ENCODE measurements at regions not wholly inside any gene's neighbourhood (a gene's known extent, or its start where the extent isn't known, plus 50 kb on each side); places are given as distances from the start of the nearest gene placed in this dataset.

- TF ChIP-seq CTCF (IDR thresholded peaks at IDR 0.05; ENCODE audit: low read depth, low read length, poor library complexity, severe bottlenecking) (no peak), EZH2phosphoT487 (IDR thresholded peaks at IDR 0.05; ENCODE audit: borderline replicate concordance, low read length) (no peak)
- H3K27me3 ChIP-seq (ENCODE audit: control insufficient read depth, low read length): no peaks in the 10 kb centered on the region
- no peaks in the 10 kb centered on the region for H3K4me1 ChIP-seq (ENCODE audit: control insufficient read depth, low read length)
- no peaks in the 10 kb centered on the region for H3F3A ChIP-seq (ENCODE audit: control insufficient read depth, insufficient read depth)
- no peaks in the 10 kb centered on the region for H4K20me1 ChIP-seq (ENCODE audit: control insufficient read depth, insufficient read depth, low read depth, low read length)
- H3K9me3 ChIP-seq (ENCODE audit: control insufficient read depth, insufficient read depth, low read length): no peaks in the 10 kb centered on the region
- H3K79me2 ChIP-seq (ENCODE audit: control insufficient read depth, low read length): no peaks in the 10 kb centered on the region
- no peaks in the 10 kb centered on the region for H3K9me2 ChIP-seq (replicated peaks; ENCODE audit: control insufficient read depth, low read length)
- no peak overlapping the region for H3K27ac ChIP-seq (ENCODE audit: low read depth, low read length)
- H3K4me3 ChIP-seq (ENCODE audit: low read length): no peak overlapping the region
- no peaks in the 10 kb centered on the region for H3K36me3 ChIP-seq (ENCODE audit: control insufficient read depth, low read length)
- H3K4me2 ChIP-seq (ENCODE audit: low read length): no peak overlapping the region
Observed at GRCh38 chr12:114302606-114303315, 103.2 kb downstream of the TBX5 start.

- Histone ChIP-seq H3K79me2 (ENCODE audit: control insufficient read depth, low read length) (no peaks in the 10 kb centered on the region), H3K4me1 (ENCODE audit: control insufficient read depth, low read length) (no peaks in the 10 kb centered on the region), H3F3A (ENCODE audit: control insufficient read depth, insufficient read depth) (no peaks in the 10 kb centered on the region), H3K27me3 (ENCODE audit: control insufficient read depth, low read length) (no peaks in the 10 kb centered on the region), H3K27ac (ENCODE audit: low read depth, low read length) (no peak overlapping the region), H3K9me2 (replicated peaks; ENCODE audit: control insufficient read depth, low read length) (no peaks in the 10 kb centered on the region), H4K20me1 (ENCODE audit: control insufficient read depth, insufficient read depth, low read depth, low read length) (no peaks in the 10 kb centered on the region), H3K4me2 (ENCODE audit: low read length) (no peak overlapping the region), H3K36me3 (ENCODE audit: control insufficient read depth, low read length) (no peaks in the 10 kb centered on the region), H3K4me3 (ENCODE audit: low read length) (no peak overlapping the region), H3K9me3 (ENCODE audit: control insufficient read depth, insufficient read depth, low read length) (no peaks in the 10 kb centered on the region)
- no peak for TF ChIP-seq EZH2phosphoT487 (IDR thresholded peaks at IDR 0.05; ENCODE audit: borderline replicate concordance, low read length)
- no peak for TF ChIP-seq CTCF (IDR thresholded peaks at IDR 0.05; ENCODE audit: low read depth, low read length, poor library complexity, severe bottlenecking)
Observed at GRCh38 chr12:114302117-114302516, 103.8 kb downstream of the TBX5 start.

GRCh38 chr12:114294303-114294685 lies 111.7 kb downstream of the TBX5 start:
- no peaks in the 10 kb centered on the region for H3K9me2 ChIP-seq (replicated peaks; ENCODE audit: control insufficient read depth, low read length)
- no peaks in the 10 kb centered on the region for H3F3A ChIP-seq (ENCODE audit: control insufficient read depth, insufficient read depth)
- no peaks in the 10 kb centered on the region for H3K36me3 ChIP-seq (ENCODE audit: control insufficient read depth, low read length)
- no peaks in the 10 kb centered on the region for H3K9me3 ChIP-seq (ENCODE audit: control insufficient read depth, insufficient read depth, low read length)
- no peak overlapping the region for H3K4me3 ChIP-seq (ENCODE audit: low read length)
- no peak overlapping the region for H3K27ac ChIP-seq (ENCODE audit: low read depth, low read length)
- TF ChIP-seq CTCF (IDR thresholded peaks at IDR 0.05; ENCODE audit: low read depth, low read length, poor library complexity, severe bottlenecking) (no peak), EZH2phosphoT487 (IDR thresholded peaks at IDR 0.05; ENCODE audit: borderline replicate concordance, low read length) (no peak)
- H3K79me2 ChIP-seq (ENCODE audit: control insufficient read depth, low read length): no peaks in the 10 kb centered on the region
- H3K27me3 ChIP-seq (ENCODE audit: control insufficient read depth, low read length): no peaks in the 10 kb centered on the region
- no peaks in the 10 kb centered on the region for H3K4me1 ChIP-seq (ENCODE audit: control insufficient read depth, low read length)
- H4K20me1 ChIP-seq (ENCODE audit: control insufficient read depth, insufficient read depth, low read depth, low read length): no peaks in the 10 kb centered on the region
- H3K4me2 ChIP-seq (ENCODE audit: low read length): no peak overlapping the region

All from DOHH2 (cell line).